DND-41 (cell line): ENCODE measurements at regions not wholly inside any gene's neighbourhood (a gene's known extent, or its start where the extent isn't known, plus 50 kb on each side); places are given as distances from the start of the nearest gene placed in this dataset.

Experiments used
- EZH2 ChIP-seq: IDR thresholded peaks from 3 replicates; pipeline ENCODE4 v1.6.1; 2012; ENCODE audit warnings: borderline replicate concordance, low read depth, mild to moderate bottlenecking, moderate library complexity, low read length, inconsistent platforms; ENCODE audit not compliant: severe bottlenecking
- TF ChIP-seq, protein P1 (sequence below): IDR thresholded peaks from 2 replicates; pipeline ENCODE4 v1.5.1; 2012; ENCODE audit warnings: borderline replicate concordance, low read length, moderate library complexity, mild to moderate bottlenecking; ENCODE audit not compliant: poor library complexity, severe bottlenecking; ENCODE audit errors: extremely low read depth

DNA sequence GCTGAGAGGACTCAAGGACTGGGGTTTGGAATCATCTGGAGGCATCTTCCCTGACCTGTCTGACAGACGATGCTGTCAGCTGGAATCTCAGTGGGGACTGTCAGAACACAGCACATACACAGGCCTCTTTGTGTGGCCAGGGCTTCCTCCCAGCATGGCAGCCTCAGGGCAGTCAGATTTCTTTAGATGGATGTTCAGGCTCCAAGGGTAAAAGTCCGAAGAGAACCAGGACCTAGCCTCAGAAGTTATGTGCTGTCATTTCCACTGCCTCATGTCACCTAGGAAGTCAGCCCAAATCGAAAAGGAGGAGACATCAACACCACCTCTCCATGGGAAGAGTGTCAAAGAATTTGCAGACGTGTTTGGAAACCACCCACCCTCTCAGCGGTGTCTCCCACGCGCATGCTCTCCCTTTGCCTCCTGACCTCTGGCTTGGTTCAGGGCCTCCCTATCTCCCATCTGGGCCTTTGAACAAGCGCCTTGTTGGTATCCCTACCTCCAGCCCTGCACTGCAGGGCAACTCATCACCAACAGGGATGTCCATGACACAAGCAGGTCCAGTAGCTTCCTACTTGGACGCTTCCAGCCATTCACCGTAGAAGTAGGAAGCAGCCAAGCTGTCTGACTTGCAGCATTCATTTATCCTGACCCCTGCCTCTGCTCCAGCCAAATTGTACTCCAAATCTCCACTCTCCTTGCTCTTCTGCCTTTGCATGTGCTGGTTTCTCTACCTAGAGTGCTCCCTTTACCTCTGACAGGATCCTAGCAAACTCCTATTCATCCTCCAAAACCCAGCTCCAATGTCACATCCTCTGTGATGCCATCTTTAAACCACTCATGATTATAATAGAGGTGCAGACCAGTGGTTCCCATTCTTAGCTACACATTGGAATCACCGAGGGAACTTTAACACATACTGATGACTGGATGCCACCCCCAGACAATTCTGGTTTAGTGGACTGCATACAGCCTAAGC, 121.6 kb downstream of the OAT start:
- TF ChIP-seq, protein P1, sequence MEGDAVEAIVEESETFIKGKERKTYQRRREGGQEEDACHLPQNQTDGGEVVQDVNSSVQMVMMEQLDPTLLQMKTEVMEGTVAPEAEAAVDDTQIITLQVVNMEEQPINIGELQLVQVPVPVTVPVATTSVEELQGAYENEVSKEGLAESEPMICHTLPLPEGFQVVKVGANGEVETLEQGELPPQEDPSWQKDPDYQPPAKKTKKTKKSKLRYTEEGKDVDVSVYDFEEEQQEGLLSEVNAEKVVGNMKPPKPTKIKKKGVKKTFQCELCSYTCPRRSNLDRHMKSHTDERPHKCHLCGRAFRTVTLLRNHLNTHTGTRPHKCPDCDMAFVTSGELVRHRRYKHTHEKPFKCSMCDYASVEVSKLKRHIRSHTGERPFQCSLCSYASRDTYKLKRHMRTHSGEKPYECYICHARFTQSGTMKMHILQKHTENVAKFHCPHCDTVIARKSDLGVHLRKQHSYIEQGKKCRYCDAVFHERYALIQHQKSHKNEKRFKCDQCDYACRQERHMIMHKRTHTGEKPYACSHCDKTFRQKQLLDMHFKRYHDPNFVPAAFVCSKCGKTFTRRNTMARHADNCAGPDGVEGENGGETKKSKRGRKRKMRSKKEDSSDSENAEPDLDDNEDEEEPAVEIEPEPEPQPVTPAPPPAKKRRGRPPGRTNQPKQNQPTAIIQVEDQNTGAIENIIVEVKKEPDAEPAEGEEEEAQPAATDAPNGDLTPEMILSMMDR = no peak
- no peak for TF ChIP-seq EZH2
